H1 (cell line): ENCODE measurements at regions not wholly inside any gene's neighbourhood (a gene's known extent, or its start where the extent isn't known, plus 50 kb on each side); places are given as distances from the start of the nearest gene placed in this dataset.

Experiments used
- CTCF ChIA-PET: fragments of 300-600 bp; sonication (Branson Sonifier 250); formaldehyde crosslinking; loops from one replicate; lab custom pipeline; 2021; ENCODE audit not compliant: partially characterized antibody; lab: Charles Lee
- POLR2A ChIA-PET: fragments of 300-600 bp; sonication (Branson Sonifier 250); formaldehyde crosslinking; loops from one replicate; lab custom pipeline; 2021; ENCODE audit warnings: inconsistent platforms; ENCODE audit not compliant: partially characterized antibody; lab: Charles Lee
- DNase-seq, 2 experiments: peaks; one replicate each; pipeline versions ENCODE4 v3.0.0 to v3.0.0-alpha.2; 2010 to 2022; ENCODE audit warnings: low spot score in 2 of 2, low read depth in 1 of 2, mixed read lengths in 1 of 2
- FAIRE-seq: peaks from 2 replicates; lab custom pipeline; 2011; peaks lifted over from hg19 to GRCh38; lab: Jason Lieb, UNC
- H2AFZ ChIP-seq: 2 replicates; pipeline ENCODE4 v1.8.1; 2012; ENCODE audit warnings: low read length, inconsistent platforms
- H2AK5ac ChIP-seq: 2 replicates; pipeline ENCODE4 v1.6.1; 2013; ENCODE audit warnings: low read depth, low read length
- H2BK120ac ChIP-seq: replicated peaks from 2 replicates; pipeline ENCODE3; 2013; ENCODE audit warnings: low read depth, low read length, inconsistent platforms
- H2BK12ac ChIP-seq: 2 replicates; pipeline ENCODE4 v1.6.1; 2013; ENCODE audit warnings: low read depth, low read length
- H2BK15ac ChIP-seq: 2 replicates; pipeline ENCODE4 v1.6.1; 2013; ENCODE audit warnings: low read length
- H2BK20ac ChIP-seq: 2 replicates; pipeline ENCODE4 v1.6.1; 2013; ENCODE audit warnings: low read length
- H2BK5ac ChIP-seq: 2 replicates; pipeline ENCODE4 v1.6.1; 2013; ENCODE audit warnings: low read depth, low read length
- H3K14ac ChIP-seq: 2 replicates; pipeline ENCODE4 v1.6.1; 2013; ENCODE audit warnings: inconsistent platforms; ENCODE audit not compliant: insufficient read length
- H3K18ac ChIP-seq: 2 replicates; pipeline ENCODE4 v1.6.1; 2013; ENCODE audit warnings: low read length; ENCODE audit errors: extremely low read depth
- H3K23ac ChIP-seq: 2 replicates; pipeline ENCODE4 v1.6.1; 2013; ENCODE audit warnings: inconsistent platforms; ENCODE audit not compliant: insufficient read length
- H3K23me2 ChIP-seq: 2 replicates; pipeline ENCODE4 v1.6.1; 2013; ENCODE audit warnings: low read depth, low read length
- H3K27ac ChIP-seq: 2 replicates; pipeline ENCODE4 v1.6.1; 2011; ENCODE audit warnings: low read depth, low read length, inconsistent platforms
- H3K27me3 ChIP-seq, 4 experiments: replicated peaks in 1 of 4; 1 replicate in 1 of 4; 2 replicates in 3 of 4; pipeline versions ENCODE4 v1.6.1 to v1.8.1; 2011 to 2013; ENCODE audit warnings: low read length in 3 of 4, mild to moderate bottlenecking in 3 of 4, inconsistent platforms in 2 of 4, mixed read lengths in 2 of 4, moderate library complexity in 1 of 4; ENCODE audit not compliant: control insufficient read depth in 3 of 4, insufficient read depth in 3 of 4; ENCODE audit errors: extremely low read depth in 1 of 4
- H3K36me3 ChIP-seq, 4 experiments: 2 replicates each; pipeline versions ENCODE4 v1.6.1 to v1.8.1; 2011 to 2013; ENCODE audit warnings: mild to moderate bottlenecking in 4 of 4, low read length in 3 of 4, moderate library complexity in 2 of 4, control low read depth in 1 of 4, inconsistent platforms in 1 of 4; ENCODE audit not compliant: insufficient read depth in 4 of 4, control insufficient read depth in 2 of 4
- H3K4ac ChIP-seq: replicated peaks from 2 replicates; pipeline ENCODE3; 2013; ENCODE audit warnings: low read length, low read depth, mixed read lengths, inconsistent platforms; ENCODE audit not compliant: insufficient read length
- H3K4me1 ChIP-seq, 4 experiments: replicated peaks in 1 of 4; 1 replicate in 1 of 4; 2 replicates in 3 of 4; pipeline versions ENCODE4 v1.6.1 to v1.8.1; 2011 to 2013; ENCODE audit warnings: low read length in 3 of 4, inconsistent platforms in 2 of 4, mixed read lengths in 1 of 4; ENCODE audit not compliant: insufficient read depth in 4 of 4, control insufficient read depth in 3 of 4
- H3K4me2 ChIP-seq, 2 experiments: 2 replicates each; pipeline versions ENCODE4 v1.6.1 to v1.8.1; 2011 to 2013; ENCODE audit warnings: low read depth in 2 of 2, low read length in 2 of 2, control low read depth in 1 of 2, inconsistent platforms in 1 of 2, mild to moderate bottlenecking in 1 of 2; ENCODE audit not compliant: insufficient read depth in 1 of 2
- H3K4me3 ChIP-seq, 4 experiments: fragments of 200-600, 300-600 bp in 1 of 4; sonication (generic), shearing (Covaris generic), sonication (Bioruptor Twin) in 1 of 4; 2 replicates each; pipeline versions ENCODE4 v1.5.1 to v1.8.1; 2011 to 2016; ENCODE audit warnings: low read length in 4 of 4, low read depth in 3 of 4, control low read depth in 2 of 4, inconsistent platforms in 2 of 4, mild to moderate bottlenecking in 2 of 4, mixed read lengths in 1 of 4, moderate library complexity in 1 of 4; ENCODE audit not compliant: insufficient read depth in 2 of 4; ENCODE audit errors: extremely low read depth in 1 of 4
- H3K56ac ChIP-seq: replicated peaks from 2 replicates; pipeline ENCODE3; 2013; ENCODE audit warnings: low read depth, mild to moderate bottlenecking, mixed read lengths, low read length, inconsistent platforms; ENCODE audit not compliant: insufficient read length
- H3K79me1 ChIP-seq: 2 replicates; pipeline ENCODE4 v1.6.1; 2013; ENCODE audit warnings: low read depth, low read length, control low read depth
- H3K79me2 ChIP-seq, 2 experiments: 2 replicates each; pipeline versions ENCODE4 v1.6.1 to v1.8.1; 2012 to 2013; ENCODE audit warnings: low read length in 2 of 2, mild to moderate bottlenecking in 2 of 2, inconsistent platforms in 1 of 2; ENCODE audit not compliant: insufficient read depth in 2 of 2, control insufficient read depth in 1 of 2
- H3K9ac ChIP-seq, 4 experiments: replicated peaks in 1 of 4; 1 replicate in 1 of 4; 2 replicates in 3 of 4; pipeline versions ENCODE4 v1.6.1 to v1.8.1; 2011 to 2013; ENCODE audit warnings: low read depth in 3 of 4, low read length in 3 of 4, control low read depth in 2 of 4, mild to moderate bottlenecking in 2 of 4, moderate library complexity in 2 of 4, inconsistent platforms in 1 of 4; ENCODE audit errors: extremely low read depth in 1 of 4
- H3K9me3 ChIP-seq, 2 experiments: 2 replicates each; pipeline versions ENCODE4 v1.6.1 to v1.8.1; 2012 to 2013; ENCODE audit warnings: mild to moderate bottlenecking in 2 of 2, moderate library complexity in 2 of 2, control low read depth in 1 of 2, inconsistent platforms in 1 of 2, low read depth in 1 of 2, low read length in 1 of 2, mixed read lengths in 1 of 2; ENCODE audit not compliant: insufficient read depth in 2 of 2
- H4K20me1 ChIP-seq, 2 experiments: replicated peaks in 1 of 2; 2 replicates each; pipeline versions ENCODE3 to v1.8.1; 2011 to 2013; ENCODE audit warnings: inconsistent platforms in 2 of 2, low read length in 2 of 2, mild to moderate bottlenecking in 1 of 2; ENCODE audit not compliant: insufficient read depth in 2 of 2, control insufficient read depth in 1 of 2
- H4K5ac ChIP-seq: 2 replicates; pipeline ENCODE4 v1.6.1; 2013; ENCODE audit warnings: low read length, low read depth, mixed read lengths, inconsistent platforms; ENCODE audit not compliant: insufficient read length
- H4K8ac ChIP-seq: 2 replicates; pipeline ENCODE4 v1.8.0; 2013; ENCODE audit warnings: mild to moderate bottlenecking, moderate library complexity, low read length, inconsistent platforms; ENCODE audit not compliant: insufficient read depth; ENCODE audit errors: extremely low read depth
- H4K91ac ChIP-seq: replicated peaks from 2 replicates; pipeline ENCODE3; 2013; ENCODE audit warnings: low read length, mixed read lengths, inconsistent platforms; ENCODE audit not compliant: insufficient read length
- CBX8 ChIP-seq: fragments of 300-800, 300-1000 bp; sonication (generic); IDR thresholded peaks from 2 replicates; pipeline ENCODE4 v1.7.1; 2016; ENCODE audit warnings: low read depth, low read length, borderline replicate concordance
- WGBS, 2 experiments: shearing (Covaris generic) in 1 of 2; methylation state at CpG; one replicate each; pipeline versions ENCODE4 v1.1.6 to v1.1.7; 2013 to 2015; ENCODE audit warnings: low lambda C conversion rate in 2 of 2, mixed read lengths in 2 of 2, inconsistent platforms in 1 of 2, low coverage in 1 of 2, missing lambda C conversion rate in 1 of 2; ENCODE audit not compliant: insufficient replicate concordance in 2 of 2, insufficient coverage in 1 of 2, insufficient read length in 1 of 2; ENCODE audit errors: extremely low coverage in 1 of 2, missing lambda C conversion rate in 1 of 2; 5-methylcytosine and 5-hydroxymethylcytosine counted together

GRCh38 chr2:215238485-215239098, 73.3 kb upstream of the ATIC start:
- H3K79me1 ChIP-seq, result no peaks in the 10 kb centered on the region
- H3K27ac ChIP-seq, result no peak overlapping the region
- no peaks in the 10 kb centered on the region for H3K36me3 ChIP-seq
- no peak overlapping the region for H3K4me3 ChIP-seq
- POLR2A ChIA-PET, result interaction anchor here (1.7 kb wide), 1 partner anchor 36 kb away, joined by 3 read pairs; no protein-coding TSS in a partner anchor
- no peak overlapping the region for H2BK20ac ChIP-seq
- no peak overlapping the region for H3K18ac ChIP-seq
- no peak overlapping the region for H2BK12ac ChIP-seq
- H3K4ac ChIP-seq, result no peak overlapping the region
- no peak overlapping the region for H3K56ac ChIP-seq
- no peak overlapping the region for H2BK120ac ChIP-seq
- FAIRE-seq (no peak), DNase-seq (no peak)
- no peak overlapping the region for H2AK5ac ChIP-seq
- 65% methylated on average over 3 of the region's 3 CpGs; no CpG with 5 or more reads in 1 of the 2 experiments for WGBS, 2 experiments
- H4K20me1 ChIP-seq, result no peaks in the 10 kb centered on the region
- H3K27me3 ChIP-seq, result no peaks in the 10 kb centered on the region
- no peaks in the 10 kb centered on the region for H3K23me2 ChIP-seq
- H3K4me1 ChIP-seq, result no peaks in the 10 kb centered on the region
- no peak overlapping the region for H2BK5ac ChIP-seq
- CTCF ChIA-PET, result no interaction called here
- no peak overlapping the region for H4K8ac ChIP-seq
- H3K14ac ChIP-seq, result no peak overlapping the region
- H4K5ac ChIP-seq, result no peak overlapping the region
- H4K91ac ChIP-seq, result no peak overlapping the region
- no peak overlapping the region for H3K4me2 ChIP-seq
- H3K79me2 ChIP-seq, result no peaks in the 10 kb centered on the region
- no peak overlapping the region for H2BK15ac ChIP-seq
- no peak overlapping the region for H2AFZ ChIP-seq
- H3K9me3 ChIP-seq, result no peaks in the 10 kb centered on the region
- no peak overlapping the region for H3K9ac ChIP-seq
- no peak overlapping the region for H3K23ac ChIP-seq
- TF ChIP-seq CBX8, result no peak
